ENCODE measurements at regions not wholly inside any gene's neighbourhood (a gene's known extent, or its start where the extent isn't known, plus 50 kb on each side); places are given as distances from the start of the nearest gene placed in this dataset.
A peak's percentile ranks its signal among the peaks of the same experiment; 100 is the strongest.

- DNase-seq (ENCODE audit: low read depth) = no peak
- FAIRE-seq = no peak
- H3K27me3 ChIP-seq (ENCODE audit: control insufficient read depth, insufficient read depth, low read length) = no peaks in the 10 kb centered on the region
- no peaks in the 10 kb centered on the region for H3K36me3 ChIP-seq (ENCODE audit: control insufficient read depth, insufficient read depth, low read length)
- no peak overlapping the region for H3K4me3 ChIP-seq (ENCODE audit: low read depth, low read length)
- TF ChIP-seq CTCF (IDR thresholded peaks at IDR 0.05; ENCODE audit: insufficient read depth, low read length, severe bottlenecking) = no peak
Measured at GRCh38 chr15:86010398-86010797, 69.3 kb upstream of the AGBL1 start.

- Histone ChIP-seq H3K27me3 (ENCODE audit: control insufficient read depth, insufficient read depth, low read length) (no peaks in the 10 kb centered on the region), H3K4me3 (ENCODE audit: low read depth, low read length) (no peak overlapping the region), H3K36me3 (ENCODE audit: control insufficient read depth, insufficient read depth, low read length) (no peaks in the 10 kb centered on the region)
- DNase-seq (ENCODE audit: low read depth) = no peak
- no peak for TF ChIP-seq CTCF (IDR thresholded peaks at IDR 0.05; ENCODE audit: insufficient read depth, low read length, severe bottlenecking)
- no peak for FAIRE-seq
Measured at GRCh38 chr15:86010891-86011290, 68.8 kb upstream of the AGBL1 start.

- Histone ChIP-seq H3K27me3 (ENCODE audit: control insufficient read depth, insufficient read depth, low read length) (no peaks in the 10 kb centered on the region), H3K36me3 (ENCODE audit: control insufficient read depth, insufficient read depth, low read length) (no peaks in the 10 kb centered on the region), H3K4me3 (ENCODE audit: low read depth, low read length) (no peak overlapping the region)
- FAIRE-seq (no peak), DNase-seq (ENCODE audit: low read depth) (no peak)
- TF ChIP-seq CTCF (IDR thresholded peaks at IDR 0.05; ENCODE audit: insufficient read depth, low read length, severe bottlenecking) = no peak
Measured at GRCh38 chr15:86014016-86014415, 65.7 kb upstream of the AGBL1 start.

- FAIRE-seq = no peak
- no peak for TF ChIP-seq CTCF (IDR thresholded peaks at IDR 0.05; ENCODE audit: insufficient read depth, low read length, severe bottlenecking)
- H3K36me3 ChIP-seq (ENCODE audit: control insufficient read depth, insufficient read depth, low read length) = no peaks in the 10 kb centered on the region
- H3K27me3 ChIP-seq (ENCODE audit: control insufficient read depth, insufficient read depth, low read length) = no peaks in the 10 kb centered on the region
- peak; percentile 17 for DNase-seq (ENCODE audit: low read depth)
- no peak overlapping the region for H3K4me3 ChIP-seq (ENCODE audit: low read depth, low read length)
Measured at GRCh38 chr15:86016750-86017149, 62.9 kb upstream of the AGBL1 start.

GRCh38 chr15:86018679-86019078 is 61.0 kb upstream of the AGBL1 start:
- H3K4me3 ChIP-seq (ENCODE audit: low read depth, low read length) = no peak overlapping the region
- no peaks in the 10 kb centered on the region for H3K27me3 ChIP-seq (ENCODE audit: control insufficient read depth, insufficient read depth, low read length)
- FAIRE-seq (no peak), DNase-seq (ENCODE audit: low read depth) (no peak)
- TF ChIP-seq CTCF (IDR thresholded peaks at IDR 0.05; ENCODE audit: insufficient read depth, low read length, severe bottlenecking) = no peak
- no peaks in the 10 kb centered on the region for H3K36me3 ChIP-seq (ENCODE audit: control insufficient read depth, insufficient read depth, low read length)

Measured in bronchial epithelial cell (primary cell).